ENCODE measurements at regions not wholly inside any gene's neighbourhood (a gene's known extent, or its start where the extent isn't known, plus 50 kb on each side); places are given as distances from the start of the nearest gene placed in this dataset.

GRCh38 chr13:40498461-40498860 lies 168.0 kb downstream of the FOXO1 start:
- no peak for TF ChIP-seq ZNF274 (IDR thresholded peaks at IDR 0.05; ENCODE audit: low read depth, low read length)
- no peak for TF ChIP-seq YY1 (IDR thresholded peaks at IDR 0.05; ENCODE audit: insufficient read depth, insufficient read length)
- no peak for TF ChIP-seq SUZ12 (IDR thresholded peaks at IDR 0.05; ENCODE audit: extremely low read depth, insufficient read depth, insufficient read length)
